ENCODE measurements at regions not wholly inside any gene's neighbourhood (a gene's known extent, or its start where the extent isn't known, plus 50 kb on each side); places are given as distances from the start of the nearest gene placed in this dataset.
A peak's percentile ranks its signal among the peaks of the same experiment; 100 is the strongest.

GRCh38 chr11:70879601-70880285 lies 372.6 kb downstream of the SHANK2 start:
- Histone ChIP-seq H3K4me3 (ENCODE audit: low read depth, low read length) (no peak overlapping the region), H3K27ac (ENCODE audit: low read depth) (no peak overlapping the region), H3K36me3 (ENCODE audit: insufficient read depth) (no peaks in the 10 kb centered on the region), H3K4me1 (ENCODE audit: insufficient read depth) (no peaks in the 10 kb centered on the region)
- no peak for DNase-seq (ENCODE audit: extremely low spot score)
- 84% methylated on average over 11 of the region's 11 CpGs for WGBS

GRCh38 chr11:70880416-70880815 lies 372.0 kb downstream of the SHANK2 start:
- Histone ChIP-seq H3K4me1 (ENCODE audit: insufficient read depth) (no peaks in the 10 kb centered on the region), H3K4me3 (ENCODE audit: low read depth, low read length) (no peak overlapping the region), H3K36me3 (ENCODE audit: insufficient read depth) (no peaks in the 10 kb centered on the region), H3K27ac (ENCODE audit: low read depth) (no peak overlapping the region)
- WGBS = 95% methylated on average over 5 of the region's 5 CpGs
- no peak for DNase-seq (ENCODE audit: extremely low spot score)

GRCh38 chr11:70881948-70882715 lies 370.2 kb downstream of the SHANK2 start:
- no peak overlapping the region for H3K27ac ChIP-seq (ENCODE audit: low read depth)
- H3K4me3 ChIP-seq (ENCODE audit: low read depth, low read length) = no peak overlapping the region
- H3K36me3 ChIP-seq (ENCODE audit: insufficient read depth) = no peaks in the 10 kb centered on the region
- no peak for DNase-seq (ENCODE audit: extremely low spot score)
- no peaks in the 10 kb centered on the region for H3K4me1 ChIP-seq (ENCODE audit: insufficient read depth)
- WGBS = 81% methylated on average over 8 of the region's 8 CpGs

GRCh38 chr11:70882716-70883085 lies 369.7 kb downstream of the SHANK2 start:
- WGBS = 92% methylated on average over 9 of the region's 9 CpGs
- DNase-seq (ENCODE audit: extremely low spot score) = no peak

GRCh38 chr11:70883323-70883940 lies 368.9 kb downstream of the SHANK2 start:
- WGBS = 94% methylated on average over 11 of the region's 11 CpGs
- H3K4me3 ChIP-seq (ENCODE audit: low read depth, low read length) = no peak overlapping the region
- DNase-seq (ENCODE audit: extremely low spot score) = no peak
- no peaks in the 10 kb centered on the region for H3K36me3 ChIP-seq (ENCODE audit: insufficient read depth)
- H3K4me1 ChIP-seq (ENCODE audit: insufficient read depth) = no peaks in the 10 kb centered on the region
- no peak overlapping the region for H3K27ac ChIP-seq (ENCODE audit: low read depth)

More at GRCh38 chr11:70882716-70883085, 369.7 kb downstream of the SHANK2 start:
- H3K4me3 ChIP-seq (ENCODE audit: low read depth, low read length) = no peak overlapping the region
- H3K27ac ChIP-seq (ENCODE audit: low read depth) = no peak overlapping the region
- H3K4me1 ChIP-seq (ENCODE audit: insufficient read depth) = no peaks in the 10 kb centered on the region
- no peaks in the 10 kb centered on the region for H3K36me3 ChIP-seq (ENCODE audit: insufficient read depth)

- peak; percentile 41 for DNase-seq (ENCODE audit: extremely low spot score)
- Histone ChIP-seq H3K4me3 (ENCODE audit: low read depth, low read length) (no peak overlapping the region), H3K36me3 (ENCODE audit: insufficient read depth) (no peaks in the 10 kb centered on the region), H3K4me1 (ENCODE audit: insufficient read depth) (no peaks in the 10 kb centered on the region), H3K27ac (ENCODE audit: low read depth) (no peak overlapping the region)
- WGBS = 49% methylated on average over 12 of the region's 12 CpGs
Observed at GRCh38 chr11:70883973-70884623, 368.3 kb downstream of the SHANK2 start.

GRCh38 chr11:70885281-70886231 lies 366.8 kb downstream of the SHANK2 start:
- no peak for DNase-seq (ENCODE audit: extremely low spot score)
- H3K4me1 ChIP-seq (ENCODE audit: insufficient read depth) = no peaks in the 10 kb centered on the region
- no peak overlapping the region for H3K4me3 ChIP-seq (ENCODE audit: low read depth, low read length)
- 69% methylated on average over 42 of the region's 42 CpGs for WGBS
- no peak overlapping the region for H3K27ac ChIP-seq (ENCODE audit: low read depth)
- no peaks in the 10 kb centered on the region for H3K36me3 ChIP-seq (ENCODE audit: insufficient read depth)

GRCh38 chr11:70886256-70886655 lies 366.1 kb downstream of the SHANK2 start:
- Histone ChIP-seq H3K27ac (ENCODE audit: low read depth) (no peak overlapping the region), H3K4me3 (ENCODE audit: low read depth, low read length) (no peak overlapping the region), H3K36me3 (ENCODE audit: insufficient read depth) (no peaks in the 10 kb centered on the region), H3K4me1 (ENCODE audit: insufficient read depth) (no peaks in the 10 kb centered on the region)
- WGBS = 59% methylated on average over 4 of the region's 4 CpGs
- no peak for DNase-seq (ENCODE audit: extremely low spot score)

GRCh38 chr11:70886676-70887541 lies 365.5 kb downstream of the SHANK2 start:
- Histone ChIP-seq H3K4me1 (ENCODE audit: insufficient read depth) (no peaks in the 10 kb centered on the region), H3K27ac (ENCODE audit: low read depth) (no peak overlapping the region), H3K4me3 (ENCODE audit: low read depth, low read length) (no peak overlapping the region), H3K36me3 (ENCODE audit: insufficient read depth) (no peaks in the 10 kb centered on the region)
- WGBS = 62% methylated on average over 21 of the region's 21 CpGs
- DNase-seq (ENCODE audit: extremely low spot score) = no peak

- Histone ChIP-seq H3K27ac (ENCODE audit: low read depth) (no peak overlapping the region), H3K4me1 (ENCODE audit: insufficient read depth) (no peaks in the 10 kb centered on the region), H3K4me3 (ENCODE audit: low read depth, low read length) (no peak overlapping the region), H3K36me3 (ENCODE audit: insufficient read depth) (no peaks in the 10 kb centered on the region)
- WGBS = 56% methylated on average over 2 of the region's 2 CpGs
- no peak for DNase-seq (ENCODE audit: extremely low spot score)
Observed at GRCh38 chr11:70887542-70887827, 364.9 kb downstream of the SHANK2 start.

- no peak for DNase-seq (ENCODE audit: extremely low spot score)
- 88% methylated on average over 6 of the region's 6 CpGs for WGBS
- Histone ChIP-seq H3K27ac (ENCODE audit: low read depth) (no peak overlapping the region), H3K36me3 (ENCODE audit: insufficient read depth) (no peaks in the 10 kb centered on the region), H3K4me1 (ENCODE audit: insufficient read depth) (no peaks in the 10 kb centered on the region), H3K4me3 (ENCODE audit: low read depth, low read length) (no peak overlapping the region)
Observed at GRCh38 chr11:70888061-70888460, 364.3 kb downstream of the SHANK2 start.

GRCh38 chr11:70889411-70889810 lies 363.0 kb downstream of the SHANK2 start:
- DNase-seq (ENCODE audit: extremely low spot score) = no peak
- Histone ChIP-seq H3K4me1 (ENCODE audit: insufficient read depth) (no peaks in the 10 kb centered on the region), H3K4me3 (ENCODE audit: low read depth, low read length) (no peak overlapping the region), H3K36me3 (ENCODE audit: insufficient read depth) (no peaks in the 10 kb centered on the region), H3K27ac (ENCODE audit: low read depth) (no peak overlapping the region)
- 93% methylated on average over 13 of the region's 13 CpGs for WGBS
